Activated CD8-positive, alpha-beta T cell treated with anti-CD3 and anti-CD28 coated beads for 36 hours (primary cell): ENCODE measurements at regions not wholly inside any gene's neighbourhood (a gene's known extent, or its start where the extent isn't known, plus 50 kb on each side); places are given as distances from the start of the nearest gene placed in this dataset.

Experiments
- ATAC-seq: fragments of 200-7000 bp; cut with Tn5 transposase; one replicate; pipeline ENCODE4 v1.10.0; 2021; ENCODE audit warnings: mild to moderate bottlenecking, moderate library complexity
- CTCF ChIA-PET: fragments of 350-600 bp; sonication (Branson Sonifier 250); formaldehyde crosslinking; loops from one replicate; lab custom pipeline; 2021; ENCODE audit warnings: antibody characterized with exemption; lab: Charles Lee
- POLR2A ChIA-PET: fragments of 350-600 bp; sonication (Branson Sonifier 250); formaldehyde crosslinking; loops from one replicate; lab custom pipeline; 2021; ENCODE audit warnings: antibody characterized with exemption; lab: Charles Lee
- DNase-seq: peaks from one replicate; pipeline ENCODE4 v3.0.0-alpha.2; 2020
- H3K27ac Mint-ChIP-seq: one replicate; pipeline ENCODE4 v1.8.0; 2021; ENCODE audit warnings: mild to moderate bottlenecking, mixed read lengths
- H3K27me3 Mint-ChIP-seq: one replicate; pipeline ENCODE4 v1.8.0; 2021; ENCODE audit warnings: mixed read lengths
- H3K36me3 Mint-ChIP-seq: one replicate; pipeline ENCODE4 v1.8.0; 2021; ENCODE audit warnings: low read depth, mixed read lengths
- H3K4me1 Mint-ChIP-seq: one replicate; pipeline ENCODE4 v1.8.0; 2021; ENCODE audit warnings: low read depth, mixed read lengths
- H3K4me3 Mint-ChIP-seq: one replicate; pipeline ENCODE4 v1.8.0; 2021; ENCODE audit warnings: mild to moderate bottlenecking, moderate library complexity, mixed read lengths
- H3K9me3 Mint-ChIP-seq: one replicate; pipeline ENCODE4 v1.8.0; 2021; ENCODE audit warnings: mixed read lengths
- CTCF ChIP-seq: fragments of 200-600 bp; IDR thresholded peaks from one replicate; pipeline ENCODE4 v1.8.0; 2022; ENCODE audit warnings: antibody characterized with exemption, mild to moderate bottlenecking
- intact Hi-C: fragments of 100-400 bp; cut with micrococcal nuclease; formaldehyde crosslinking; loops from one replicate; pipeline ENCODE4 v1.10.0; 2022

DNA sequence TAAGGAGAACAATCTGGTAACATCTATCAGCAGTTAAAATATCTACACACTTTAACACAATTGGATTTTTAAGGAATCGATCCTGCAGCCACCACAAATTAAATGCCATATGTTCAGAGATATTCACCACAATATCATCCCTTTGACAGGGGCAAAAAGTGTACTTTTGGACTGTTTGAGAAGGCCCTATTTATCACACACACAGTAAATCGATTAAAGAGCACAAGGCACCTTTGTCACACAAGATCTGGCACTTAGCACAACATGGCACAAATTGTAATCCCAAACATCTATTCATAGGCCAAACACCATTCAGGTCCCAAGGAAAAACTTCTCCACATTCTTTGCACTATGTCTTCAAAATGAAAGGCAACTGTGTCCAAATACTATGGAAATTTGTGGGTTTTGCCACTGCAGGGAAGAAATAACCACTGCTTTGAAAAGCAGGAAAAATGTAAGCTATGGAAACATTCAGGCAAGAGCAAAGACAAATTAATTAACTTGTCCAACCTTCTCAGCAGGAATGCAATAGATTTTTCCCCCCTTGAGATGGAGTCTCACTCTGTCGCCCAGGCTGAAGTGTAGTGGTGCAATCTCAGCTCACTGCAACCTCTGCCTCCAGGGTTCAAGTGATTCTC is 282.5 kb upstream of the TMPO start:
- no peak for ATAC-seq
- H3K27ac Mint-ChIP-seq, result no peak overlapping the region
- CTCF ChIA-PET, result no interaction called here

DNA sequence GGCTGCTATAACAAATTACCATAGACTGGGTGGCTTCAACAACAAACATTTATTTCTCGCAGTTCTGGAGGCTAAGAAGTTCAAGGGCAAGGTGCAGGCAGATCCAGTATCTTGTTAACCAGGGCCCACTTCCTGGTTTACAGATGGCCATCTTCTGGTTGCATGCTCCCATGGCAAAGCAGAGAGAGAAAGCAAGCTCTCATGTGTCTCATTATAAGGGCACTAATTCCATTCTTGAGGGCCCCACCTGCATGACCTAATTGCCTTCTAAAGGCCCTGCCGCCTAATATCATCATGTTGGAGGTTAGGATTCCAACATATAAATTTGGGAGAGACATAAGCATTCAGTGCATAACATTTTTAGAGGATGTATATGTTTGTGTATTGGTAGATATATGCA is 280.1 kb upstream of the TMPO start:
- Mint-ChIP-seq H3K27me3 (peaks cover 6% of the 10 kb centered on the region), H3K9me3 (peaks cover 5% of the 10 kb centered on the region), H3K36me3 (no peaks in the 10 kb centered on the region), H3K4me1 (no peaks in the 10 kb centered on the region), H3K27ac (no peak overlapping the region), H3K4me3 (no peak overlapping the region)
- ATAC-seq (no peak), DNase-seq (no peak)
- ChIA-PET CTCF (no interaction called here), POLR2A (no interaction called here)
- no peak for TF ChIP-seq CTCF
- intact Hi-C loops, result no loop called here

More for the DNA sequence above, 282.5 kb upstream of the TMPO start:
- Mint-ChIP-seq H3K9me3 (peaks cover 5% of the 10 kb centered on the region), H3K27me3 (no peaks in the 10 kb centered on the region), H3K4me3 (no peak overlapping the region), H3K4me1 (no peaks in the 10 kb centered on the region), H3K36me3 (no peaks in the 10 kb centered on the region)
- no peak for TF ChIP-seq CTCF
- DNase-seq, result no peak
- intact Hi-C loops, result no loop called here
- POLR2A ChIA-PET, result no interaction called here

DNA sequence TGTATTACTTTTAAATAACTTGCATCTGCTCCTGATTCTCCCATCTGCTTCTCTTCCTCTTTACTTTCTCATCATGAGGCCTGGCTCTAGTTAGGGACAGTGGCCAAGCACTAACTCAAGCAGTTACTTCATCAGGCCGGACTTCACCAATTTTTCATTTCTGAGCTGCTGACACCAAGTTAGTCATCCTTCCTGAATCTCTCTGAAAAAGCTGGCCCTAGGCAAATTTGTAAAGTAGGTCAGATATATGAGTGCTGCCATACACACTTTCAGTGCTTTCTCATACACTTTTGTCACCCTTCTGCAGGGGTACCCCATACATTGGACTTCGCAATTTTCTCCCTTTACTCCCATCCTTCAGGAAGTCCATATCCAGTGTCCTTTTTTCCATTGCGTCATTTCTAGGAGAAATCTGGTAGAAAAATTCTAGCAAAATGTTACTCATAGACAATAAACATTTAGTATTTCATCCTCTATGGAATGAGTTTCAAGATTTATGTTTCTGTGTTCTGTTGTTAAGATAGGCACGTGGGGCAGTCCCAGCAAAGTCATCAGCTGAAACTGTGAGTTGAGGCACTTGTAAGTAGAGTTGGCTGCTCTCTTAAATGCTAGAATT is 276.8 kb upstream of the TMPO start:
- ChIA-PET CTCF (no interaction called here), POLR2A (no interaction called here)
- intact Hi-C loops, result no loop called here
- no peak overlapping the region for H3K27ac Mint-ChIP-seq
- no peak for TF ChIP-seq CTCF
- peaks cover 5% of the 10 kb centered on the region for H3K9me3 Mint-ChIP-seq
- DNase-seq (no peak), ATAC-seq (no peak)
- H3K4me1 Mint-ChIP-seq, result no peaks in the 10 kb centered on the region
- no peak overlapping the region for H3K4me3 Mint-ChIP-seq
- H3K27me3 Mint-ChIP-seq, result peaks cover 6% of the 10 kb centered on the region
- no peaks in the 10 kb centered on the region for H3K36me3 Mint-ChIP-seq

GRCh38 chr12:98243190-98243589 is 272.2 kb upstream of the TMPO start:
- intact Hi-C loops, result no loop called here
- no peak for DNase-seq
- ChIA-PET CTCF (no interaction called here), POLR2A (no interaction called here)
- Mint-ChIP-seq H3K9me3 (no peaks in the 10 kb centered on the region), H3K27ac (no peak overlapping the region), H3K36me3 (no peaks in the 10 kb centered on the region), H3K4me3 (no peak overlapping the region), H3K4me1 (no peaks in the 10 kb centered on the region), H3K27me3 (peaks cover 6% of the 10 kb centered on the region)
- no peak for ATAC-seq
- no peak for TF ChIP-seq CTCF

GRCh38 chr12:98244136-98244535 is 271.3 kb upstream of the TMPO start:
- no peak overlapping the region for H3K4me3 Mint-ChIP-seq
- H3K4me1 Mint-ChIP-seq, result no peaks in the 10 kb centered on the region
- TF ChIP-seq CTCF, result no peak
- H3K36me3 Mint-ChIP-seq, result no peaks in the 10 kb centered on the region
- ChIA-PET CTCF (interaction anchor here (0.8 kb wide), 1 partner anchor 15 kb away, joined by 3 read pairs; no protein-coding TSS in a partner anchor), POLR2A (interaction anchor here (0.6 kb wide), 1 partner anchor 577 kb away, joined by 3 read pairs; no protein-coding TSS in a partner anchor)
- DNase-seq (no peak), ATAC-seq (no peak)
- no peak overlapping the region for H3K27ac Mint-ChIP-seq
- H3K9me3 Mint-ChIP-seq, result no peaks in the 10 kb centered on the region
- intact Hi-C loops, result no loop called here
- H3K27me3 Mint-ChIP-seq, result peaks cover 3% of the 10 kb centered on the region
